Keratinocyte (primary cell): ENCODE measurements at regions not wholly inside any gene's neighbourhood (a gene's known extent, or its start where the extent isn't known, plus 50 kb on each side); places are given as distances from the start of the nearest gene placed in this dataset.

Experiments used
- DNase-seq: peaks from one replicate; pipeline ENCODE4 v3.0.0-alpha.2; 2011; ENCODE audit warnings: low read depth, missing footprints, low spot score
- FAIRE-seq: peaks from 2 replicates; lab custom pipeline; 2011; peaks lifted over from hg19 to GRCh38; lab: Jason Lieb, UNC
- H2AFZ ChIP-seq: 2 replicates; pipeline ENCODE4 v1.6.0; 2012; ENCODE audit warnings: low read length, control low read depth, inconsistent platforms; ENCODE audit not compliant: control insufficient read depth
- H3K27ac ChIP-seq: 2 replicates; pipeline ENCODE4 v1.5.1; 2011; ENCODE audit warnings: low read length; ENCODE audit not compliant: control insufficient read depth, insufficient read depth
- H3K27me3 ChIP-seq: 3 replicates; pipeline ENCODE4 v1.6.0; 2011; ENCODE audit warnings: low read length; ENCODE audit not compliant: control insufficient read depth, insufficient read depth; ENCODE audit errors: extremely low read depth
- H3K36me3 ChIP-seq, 2 experiments: 2 replicates in 1 of 2; 3 replicates in 1 of 2; pipeline ENCODE4 v1.5.1; 2011; ENCODE audit warnings: low read length in 2 of 2, mild to moderate bottlenecking in 1 of 2; ENCODE audit not compliant: control insufficient read depth in 2 of 2, insufficient read depth in 2 of 2; ENCODE audit errors: extremely low read depth in 1 of 2
- H3K4me1 ChIP-seq: 3 replicates; pipeline ENCODE4 v1.5.1; 2011; ENCODE audit warnings: low read length; ENCODE audit not compliant: control insufficient read depth, insufficient read depth; ENCODE audit errors: extremely low read depth
- H3K4me2 ChIP-seq: 3 replicates; pipeline ENCODE4 v1.6.0; 2011; ENCODE audit warnings: low read depth, low read length; ENCODE audit not compliant: control insufficient read depth, insufficient read depth; ENCODE audit errors: extremely low read depth
- H3K4me3 ChIP-seq, 3 experiments: fragments of 200-600 bp in 1 of 3; sonication (generic) in 1 of 3; 2 replicates in 2 of 3; 3 replicates in 1 of 3; pipeline ENCODE4 v1.5.1; 2011 to 2016; ENCODE audit warnings: low read length in 3 of 3, mild to moderate bottlenecking in 3 of 3, control low read depth in 2 of 3, inconsistent platforms in 1 of 3, low read depth in 1 of 3, mixed read lengths in 1 of 3, mixed run types in 1 of 3, moderate library complexity in 1 of 3; ENCODE audit not compliant: control insufficient read depth in 2 of 3, insufficient read depth in 2 of 3; ENCODE audit errors: extremely low read depth in 1 of 3
- H3K79me2 ChIP-seq: 2 replicates; pipeline ENCODE4 v1.6.0; 2012; ENCODE audit warnings: low read length; ENCODE audit not compliant: control insufficient read depth, insufficient read depth
- H3K9ac ChIP-seq: 3 replicates; pipeline ENCODE4 v1.6.0; 2011; ENCODE audit warnings: low read length; ENCODE audit not compliant: control insufficient read depth, insufficient read depth; ENCODE audit errors: extremely low read depth
- H3K9me1 ChIP-seq: 3 replicates; pipeline ENCODE4 v1.6.0; 2011; ENCODE audit warnings: low read length; ENCODE audit not compliant: control insufficient read depth, insufficient read depth; ENCODE audit errors: extremely low read depth
- H3K9me3 ChIP-seq: 2 replicates; pipeline ENCODE4 v1.5.1; 2012; ENCODE audit warnings: low read depth, low read length; ENCODE audit not compliant: control insufficient read depth
- H4K20me1 ChIP-seq: 3 replicates; pipeline ENCODE4 v1.6.0; 2011; ENCODE audit warnings: low read length; ENCODE audit not compliant: control insufficient read depth, insufficient read depth; ENCODE audit errors: extremely low read depth
- CTCF ChIP-seq, 3 experiments: IDR thresholded peaks in 1 of 3; conservative IDR thresholded peaks in 1 of 3; optimal IDR thresholded peaks in 1 of 3; 2 replicates in 2 of 3; 3 replicates in 1 of 3; pipeline versions ENCODE3 to v1.5.1; 2011; ENCODE audit warnings: low read length in 3 of 3, mild to moderate bottlenecking in 3 of 3, moderate library complexity in 2 of 3, control low read depth in 1 of 3, inconsistent platforms in 1 of 3; ENCODE audit not compliant: insufficient read depth in 2 of 3; ENCODE audit errors: extremely low read depth in 1 of 3
- EZH2 ChIP-seq: IDR thresholded peaks from one replicate; pipeline ENCODE4 v1.6.1; 2012; ENCODE audit warnings: inconsistent platforms, mild to moderate bottlenecking, low read length, moderate library complexity
- dilution Hi-C: fragments of 300-500 bp; cut with MboI; formaldehyde crosslinking; loops from one replicate; pipeline ENCODE4 v1.7.0; 2020; ENCODE audit warnings: low sequenced_read_pairs; ENCODE audit not compliant: extremely low pct_ligation_motif_present

DNA sequence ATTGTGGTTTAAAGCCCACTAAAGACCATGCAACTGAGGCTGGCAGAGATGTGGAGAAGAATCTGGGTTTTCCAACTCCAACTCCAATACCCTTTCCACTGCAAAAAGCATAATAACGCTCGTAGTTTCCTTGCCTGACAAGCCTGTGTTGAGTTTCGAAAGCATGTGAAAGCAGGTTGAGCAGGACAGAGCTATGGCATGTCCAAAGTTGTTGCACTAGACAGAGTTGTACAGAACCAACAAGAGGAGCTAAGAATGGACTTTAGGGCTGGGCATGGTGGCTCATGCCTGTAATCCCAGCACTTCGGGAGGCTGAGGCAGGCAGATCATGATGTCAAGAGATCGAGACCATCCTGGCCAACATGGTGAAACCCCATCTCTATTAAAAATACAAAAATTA, 572.0 kb upstream of the TBX3 start:
- Histone ChIP-seq H3K27ac (no peak overlapping the region), H4K20me1 (no peaks in the 10 kb centered on the region), H3K79me2 (no peaks in the 10 kb centered on the region), H3K4me2 (no peak overlapping the region), H3K27me3 (no peaks in the 10 kb centered on the region), H3K36me3 (no peaks in the 10 kb centered on the region), H3K9me1 (no peaks in the 10 kb centered on the region), H3K9ac (no peak overlapping the region), H2AFZ (no peak overlapping the region), H3K4me3 (no peak overlapping the region), H3K4me1 (peaks cover 21% of the 10 kb centered on the region), H3K9me3 (no peaks in the 10 kb centered on the region)
- TF ChIP-seq CTCF (optimal IDR thresholded peaks at IDR 0.05 in 1 of 3, IDR thresholded peaks at IDR 0.05 in 1 of 3, conservative IDR thresholded peaks at IDR 0.05 in 1 of 3; ENCODE audit: extremely low read depth in 1 of 3, insufficient read depth in 2 of 3, low read length in 3 of 3): no peak
- TF ChIP-seq EZH2: no peak
- no peak for FAIRE-seq
- no peak for DNase-seq
- dilution Hi-C loops: no loop called here

DNA sequence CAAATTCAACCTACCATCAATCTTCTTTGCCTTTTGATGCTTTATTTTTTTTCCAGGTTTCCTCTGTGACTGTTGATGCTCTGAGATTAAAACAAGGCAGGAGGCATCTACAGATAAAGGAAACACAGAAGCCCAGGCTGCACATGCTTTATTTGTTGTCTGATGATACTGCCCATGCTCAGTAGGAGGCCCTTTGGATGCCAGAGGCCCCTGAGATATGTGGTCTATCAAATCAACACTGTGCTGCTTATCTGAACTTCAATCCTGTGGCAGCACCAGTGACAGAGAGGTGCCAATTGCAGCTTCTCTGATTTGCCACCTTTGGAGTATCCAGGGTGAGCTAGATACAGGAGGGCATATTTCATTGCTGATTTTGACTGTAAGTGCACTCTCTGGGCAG, 571.3 kb upstream of the TBX3 start:
- Histone ChIP-seq H3K79me2 (no peaks in the 10 kb centered on the region), H3K4me2 (no peak overlapping the region), H3K4me3 (no peak overlapping the region), H4K20me1 (no peaks in the 10 kb centered on the region), H2AFZ (no peak overlapping the region), H3K9me1 (no peaks in the 10 kb centered on the region), H3K9me3 (no peaks in the 10 kb centered on the region), H3K9ac (no peak overlapping the region), H3K27ac (no peak overlapping the region), H3K4me1 (peaks cover 21% of the 10 kb centered on the region), H3K36me3 (no peaks in the 10 kb centered on the region), H3K27me3 (no peaks in the 10 kb centered on the region)
- no peak for DNase-seq
- no peak for TF ChIP-seq CTCF (optimal IDR thresholded peaks at IDR 0.05 in 1 of 3, IDR thresholded peaks at IDR 0.05 in 1 of 3, conservative IDR thresholded peaks at IDR 0.05 in 1 of 3; ENCODE audit: extremely low read depth in 1 of 3, insufficient read depth in 2 of 3, low read length in 3 of 3)
- no peak for TF ChIP-seq EZH2
- FAIRE-seq: no peak
- dilution Hi-C loops: no loop called here
